KMS-11 (cell line): ENCODE measurements at regions not wholly inside any gene's neighbourhood (a gene's known extent, or its start where the extent isn't known, plus 50 kb on each side); places are given as distances from the start of the nearest gene placed in this dataset.

Experiments used
- H2AFZ ChIP-seq: fragments of 200-600 bp; sonication (generic); 2 replicates; pipeline ENCODE4 v1.6.1; 2016; ENCODE audit warnings: antibody characterized with exemption, mixed run types, low read depth
- H3K27ac ChIP-seq: fragments of 200-600 bp; sonication (generic); 2 replicates; pipeline ENCODE4 v1.6.1; 2016; ENCODE audit warnings: mild to moderate bottlenecking, mixed run types
- H3K27me3 ChIP-seq: fragments of 200-600 bp; sonication (generic); 2 replicates; pipeline ENCODE4 v1.6.1; 2017; ENCODE audit warnings: mild to moderate bottlenecking, low read depth, mixed run types, moderate library complexity; ENCODE audit not compliant: insufficient read depth
- H3K36me3 ChIP-seq: fragments of 200-600 bp; sonication (generic); 2 replicates; pipeline ENCODE4 v1.6.1; 2017; ENCODE audit warnings: mild to moderate bottlenecking, mixed run types; ENCODE audit not compliant: insufficient read depth
- H3K4me1 ChIP-seq: fragments of 200-600 bp; sonication (generic); 2 replicates; pipeline ENCODE4 v1.6.1; 2016; ENCODE audit warnings: mild to moderate bottlenecking, low read depth, mixed run types; ENCODE audit not compliant: poor library complexity, severe bottlenecking
- H3K4me2 ChIP-seq: fragments of 200-600 bp; sonication (generic); 2 replicates; pipeline ENCODE4 v1.7.0; 2016; ENCODE audit warnings: mild to moderate bottlenecking, mixed run types
- H3K4me3 ChIP-seq: fragments of 200-600 bp; sonication (generic); IDR thresholded peaks from 2 replicates; pipeline ENCODE4 v1.6.1; 2017; ENCODE audit warnings: low read depth, low read length, mixed read lengths; ENCODE audit not compliant: insufficient read depth
- H3K79me2 ChIP-seq: fragments of 200-600 bp; sonication (generic); 2 replicates; pipeline ENCODE4 v1.6.1; 2016; ENCODE audit warnings: low read depth, mixed run types; ENCODE audit not compliant: insufficient read depth
- H3K9ac ChIP-seq: fragments of 200-600 bp; sonication (generic); 2 replicates; pipeline ENCODE4 v1.6.1; 2016; ENCODE audit warnings: mild to moderate bottlenecking, mixed run types
- H4K20me1 ChIP-seq: fragments of 200-600 bp; sonication (generic); 2 replicates; pipeline ENCODE4 v1.6.1; 2016; ENCODE audit warnings: mild to moderate bottlenecking, mixed run types; ENCODE audit not compliant: insufficient read depth
- CTCF ChIP-seq: fragments of 200-600 bp; sonication (generic); conservative IDR thresholded peaks from 2 replicates; pipeline ENCODE4 v1.6.1; 2017; ENCODE audit warnings: low read depth, mild to moderate bottlenecking, antibody characterized with exemption, low read length, moderate library complexity, mixed read lengths

GRCh38 chr11:127478826-127479225 lies 478.3 kb upstream of the KIRREL3 start:
- no peaks in the 10 kb centered on the region for H3K36me3 ChIP-seq
- H3K4me1 ChIP-seq: no peaks in the 10 kb centered on the region
- no peak overlapping the region for H3K4me2 ChIP-seq
- TF ChIP-seq CTCF: no peak
- no peak overlapping the region for H3K27ac ChIP-seq
- H3K27me3 ChIP-seq: no peaks in the 10 kb centered on the region
- no peak overlapping the region for H3K4me3 ChIP-seq
- no peak overlapping the region for H2AFZ ChIP-seq
- no peaks in the 10 kb centered on the region for H4K20me1 ChIP-seq
- no peaks in the 10 kb centered on the region for H3K79me2 ChIP-seq
- no peak overlapping the region for H3K9ac ChIP-seq

GRCh38 chr11:127474766-127475165 lies 474.2 kb upstream of the KIRREL3 start:
- H3K4me2 ChIP-seq: no peak overlapping the region
- no peak overlapping the region for H3K9ac ChIP-seq
- no peak for TF ChIP-seq CTCF
- no peaks in the 10 kb centered on the region for H3K27me3 ChIP-seq
- no peak overlapping the region for H3K27ac ChIP-seq
- no peaks in the 10 kb centered on the region for H3K36me3 ChIP-seq
- H4K20me1 ChIP-seq: no peaks in the 10 kb centered on the region
- no peaks in the 10 kb centered on the region for H3K4me1 ChIP-seq
- H3K4me3 ChIP-seq: no peak overlapping the region
- H2AFZ ChIP-seq: no peak overlapping the region
- H3K79me2 ChIP-seq: no peaks in the 10 kb centered on the region

- no peaks in the 10 kb centered on the region for H4K20me1 ChIP-seq
- H3K4me3 ChIP-seq: no peak overlapping the region
- no peak for TF ChIP-seq CTCF
- no peak overlapping the region for H3K9ac ChIP-seq
- no peak overlapping the region for H2AFZ ChIP-seq
- H3K27me3 ChIP-seq: no peaks in the 10 kb centered on the region
- no peaks in the 10 kb centered on the region for H3K79me2 ChIP-seq
- H3K4me2 ChIP-seq: no peak overlapping the region
- H3K27ac ChIP-seq: no peak overlapping the region
- no peaks in the 10 kb centered on the region for H3K4me1 ChIP-seq
- H3K36me3 ChIP-seq: no peaks in the 10 kb centered on the region
Measured at GRCh38 chr11:127472505-127472904, 471.9 kb upstream of the KIRREL3 start.

- no peak; the same call in 1 of the 2 replicates for TF ChIP-seq CTCF
- Histone ChIP-seq H3K4me3 (no peak overlapping the region), H3K4me2 (no peak overlapping the region), H3K4me1 (no peaks in the 10 kb centered on the region), H4K20me1 (no peaks in the 10 kb centered on the region), H3K36me3 (no peaks in the 10 kb centered on the region), H3K79me2 (no peaks in the 10 kb centered on the region), H3K27me3 (no peaks in the 10 kb centered on the region), H2AFZ (no peak overlapping the region), H3K27ac (no peak overlapping the region), H3K9ac (no peak overlapping the region)
Measured at GRCh38 chr11:127471662-127472061, 471.1 kb upstream of the KIRREL3 start.
